Spleen (tissue), 11 donors: ENCODE measurements at regions not wholly inside any gene's neighbourhood (a gene's known extent, or its start where the extent isn't known, plus 50 kb on each side); places are given as distances from the start of the nearest gene placed in this dataset.

Experiments used
- DNase-seq: peaks from one replicate; pipeline ENCODE4 v3.0.0-alpha.2; 2020
- H3K27ac ChIP-seq, 8 donors: fragments of 200-600 bp; sonication (generic) in 7 of 8; 1 replicate in 4 of 8; 2 replicates in 4 of 8; pipeline versions ENCODE4 v1.5.0 to v1.8.0; 2016 to 2021; ENCODE audit warnings: inconsistent platforms in 4 of 8, mild to moderate bottlenecking in 4 of 8, moderate library complexity in 1 of 8
- H3K27me3 ChIP-seq, 7 donors: fragments of 200-600 bp; sonication (generic) in 6 of 7; replicated peaks in 1 of 7; 1 replicate in 4 of 7; 2 replicates in 3 of 7; pipeline versions ENCODE4 v1.5.0 to v1.8.0; 2016 to 2021; ENCODE audit warnings: inconsistent platforms in 3 of 7, mild to moderate bottlenecking in 1 of 7
- H3K36me3 ChIP-seq, 6 donors: fragments of 200-600 bp; sonication (generic) in 5 of 6; 1 replicate in 4 of 6; 2 replicates in 2 of 6; pipeline versions ENCODE4 v1.5.0 to v1.8.0; 2016 to 2021; ENCODE audit warnings: inconsistent platforms in 2 of 6
- H3K4me1 ChIP-seq, 6 donors: fragments of 200-600 bp; sonication (generic) in 5 of 6; 1 replicate in 3 of 6; 2 replicates in 3 of 6; pipeline versions ENCODE4 v1.5.0 to v1.8.0; 2016 to 2021; ENCODE audit warnings: inconsistent platforms in 3 of 6
- H3K4me3 ChIP-seq, 8 donors: fragments of 200-600 bp; sonication (generic) in 7 of 8; 1 replicate in 4 of 8; 2 replicates in 4 of 8; pipeline versions ENCODE4 v1.5.0 to v1.8.0; 2016 to 2021; ENCODE audit warnings: inconsistent platforms in 4 of 8, mild to moderate bottlenecking in 4 of 8, moderate library complexity in 2 of 8
- H3K9me3 ChIP-seq, 8 donors: fragments of 200-600 bp; sonication (generic) in 7 of 8; 1 replicate in 4 of 8; 2 replicates in 4 of 8; pipeline versions ENCODE4 v1.5.0 to v1.8.0; 2016 to 2021; ENCODE audit warnings: inconsistent platforms in 4 of 8
- POLR2A ChIP-seq, 3 donors: fragments of 450-650 bp; IDR thresholded peaks; one replicate each; pipeline ENCODE4 v1.5.1; 2017; ENCODE audit warnings: antibody characterized with exemption in 3 of 3, mild to moderate bottlenecking in 1 of 3
- POLR2AphosphoS5 ChIP-seq, 3 donors: sonication (generic); formaldehyde crosslinking; IDR thresholded peaks; one replicate each; pipeline ENCODE4 v1.5.1; 2017; ENCODE audit warnings: antibody characterized with exemption in 3 of 3
- WGBS, 5 donors: extraction: QIAGEN DNeasy Blood & Tissue Kit in 3 of 5; methylation state at CpG; one replicate each; pipeline versions ENCODE4 v1.1.5 to v1.1.7; 2013 to 2018; 5-methylcytosine and 5-hydroxymethylcytosine counted together
- intact Hi-C: fragments of 100-400 bp; cut with DNase I; formaldehyde crosslinking; loops from one replicate; pipeline ENCODE4 v1.15.0; 2023; ENCODE audit warnings: low total_unique reads
- TF ChIP-seq, protein P1 (sequence below), 11 experiments: fragments of 200-600 bp in 7 of 11; fragments of 450-650 bp in 4 of 11; sonication (generic) in 4 of 11; IDR thresholded peaks in 8 of 11; conservative IDR thresholded peaks in 3 of 11; 1 replicate in 7 of 11; 2 replicates in 4 of 11; pipeline versions ENCODE4 v1.4.0 to v1.8.0; 2016 to 2021; ENCODE audit warnings: antibody characterized with exemption in 11 of 11, inconsistent platforms in 4 of 11, mild to moderate bottlenecking in 1 of 11
- donor health status: healthy with polysubstance abuse.
- donor health status: DM: no; HTN: no; CAD: no; lungs with moderate emphysema.
- donor health status: DM: no; HTN: no; CAD: no.
- donor health status: Bipolar disorder and iron deficiency.
- donor health status: healthy.
- donor health status: DM: no; HTN: no; CAD: no.
- donor health status: DM: yes; HTN: yes; CAD: no.

DNA sequence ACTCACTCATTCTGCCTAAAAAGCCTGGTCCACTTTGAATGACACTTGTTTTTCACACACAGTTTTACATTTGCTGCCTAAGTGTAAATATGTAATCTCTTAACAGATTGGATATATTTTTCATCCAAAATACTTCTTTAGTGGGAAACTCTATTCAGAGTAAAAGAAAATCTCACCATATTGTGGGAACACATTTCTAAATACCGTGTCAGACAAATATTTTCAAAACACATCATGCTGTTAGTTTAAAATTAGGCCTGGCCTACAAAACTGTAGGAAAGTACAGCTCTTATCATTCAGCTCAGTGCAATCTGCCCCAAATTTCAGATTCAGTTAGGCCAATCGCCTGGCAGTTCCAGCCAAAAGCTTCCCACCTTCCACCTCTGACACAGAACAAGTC, 849.8 kb downstream of the NXPH1 start:
- WGBS, 5 donors, result 35 to 90% (median 61%) methylated on average over 2 of the region's 2 CpGs

DNA sequence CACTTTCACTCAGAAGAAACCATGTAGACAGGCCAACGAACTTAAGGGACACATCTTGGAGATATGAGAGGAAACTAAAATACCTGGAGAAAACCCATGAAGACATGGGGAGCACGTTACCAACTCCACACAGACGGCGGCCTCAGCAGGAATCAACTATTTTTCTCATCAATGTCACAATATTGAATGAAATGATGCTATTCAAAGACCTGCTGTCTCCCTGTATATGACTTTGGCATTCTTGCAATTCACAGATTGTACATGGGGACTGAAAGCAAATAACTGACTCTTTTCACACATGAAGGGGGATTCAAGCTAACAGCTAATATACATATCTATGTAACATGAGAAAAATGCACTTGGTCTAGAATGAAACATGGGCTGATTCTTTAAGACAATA, 869.0 kb downstream of the NXPH1 start:
- WGBS, 5 donors, result 64 to 83% (median 81%) methylated on average over 4 of the region's 4 CpGs

More for the DNA sequence above, 849.8 kb downstream of the NXPH1 start:
- Histone ChIP-seq H3K36me3 (no peaks in the 10 kb centered on the region), H3K4me3 (no peak overlapping the region), H3K9me3 (peaks cover 0 to 30% (median 4%) of the 10 kb centered on the region in 8 donors), H3K27me3 (no peaks in the 10 kb centered on the region), H3K4me1 (no peaks in the 10 kb centered on the region), H3K27ac (no peak overlapping the region)
- TF ChIP-seq POLR2A (IDR thresholded peaks at IDR 0.05), result no peak
- no peak for TF ChIP-seq POLR2AphosphoS5 (IDR thresholded peaks at IDR 0.05)
- TF ChIP-seq, protein P1, sequence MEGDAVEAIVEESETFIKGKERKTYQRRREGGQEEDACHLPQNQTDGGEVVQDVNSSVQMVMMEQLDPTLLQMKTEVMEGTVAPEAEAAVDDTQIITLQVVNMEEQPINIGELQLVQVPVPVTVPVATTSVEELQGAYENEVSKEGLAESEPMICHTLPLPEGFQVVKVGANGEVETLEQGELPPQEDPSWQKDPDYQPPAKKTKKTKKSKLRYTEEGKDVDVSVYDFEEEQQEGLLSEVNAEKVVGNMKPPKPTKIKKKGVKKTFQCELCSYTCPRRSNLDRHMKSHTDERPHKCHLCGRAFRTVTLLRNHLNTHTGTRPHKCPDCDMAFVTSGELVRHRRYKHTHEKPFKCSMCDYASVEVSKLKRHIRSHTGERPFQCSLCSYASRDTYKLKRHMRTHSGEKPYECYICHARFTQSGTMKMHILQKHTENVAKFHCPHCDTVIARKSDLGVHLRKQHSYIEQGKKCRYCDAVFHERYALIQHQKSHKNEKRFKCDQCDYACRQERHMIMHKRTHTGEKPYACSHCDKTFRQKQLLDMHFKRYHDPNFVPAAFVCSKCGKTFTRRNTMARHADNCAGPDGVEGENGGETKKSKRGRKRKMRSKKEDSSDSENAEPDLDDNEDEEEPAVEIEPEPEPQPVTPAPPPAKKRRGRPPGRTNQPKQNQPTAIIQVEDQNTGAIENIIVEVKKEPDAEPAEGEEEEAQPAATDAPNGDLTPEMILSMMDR (IDR thresholded peaks at IDR 0.05 in 8 of 11, conservative IDR thresholded peaks at IDR 0.05 in 3 of 11), result no peak
- intact Hi-C loops, result no loop called here
- no peak for DNase-seq

DNA sequence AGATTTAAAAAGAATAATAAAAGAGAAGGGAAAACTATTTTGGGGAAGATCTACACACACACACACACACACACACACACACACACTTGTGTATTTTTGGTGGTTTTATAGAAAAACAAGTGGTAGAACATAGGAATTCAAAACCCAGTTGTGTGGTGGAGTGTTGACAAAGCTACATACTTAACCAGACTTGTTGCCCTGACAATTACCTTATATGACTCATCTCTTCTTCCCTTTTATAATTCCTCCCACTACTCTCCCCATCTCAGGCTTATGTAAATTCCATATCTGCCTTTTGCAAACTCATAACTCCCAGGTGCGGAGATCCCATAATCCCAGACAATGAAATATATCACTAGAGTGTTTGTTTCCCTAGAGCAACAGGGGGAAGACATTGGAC, 873.7 kb downstream of the NXPH1 start:
- H3K27me3 ChIP-seq, result no peaks in the 10 kb centered on the region
- TF ChIP-seq POLR2A (IDR thresholded peaks at IDR 0.05), result no peak
- TF ChIP-seq POLR2AphosphoS5 (IDR thresholded peaks at IDR 0.05), result no peak
- no peak overlapping the region for H3K27ac ChIP-seq
- 81 to 100% (median 86%) methylated on average over 1 of the region's 1 CpG for WGBS, 5 donors
- H3K9me3 ChIP-seq, result peaks cover 0 to 13% (median 0%) of the 10 kb centered on the region in 8 donors
- no peak for DNase-seq
- no peaks in the 10 kb centered on the region for H3K4me1 ChIP-seq
- intact Hi-C loops, result no loop called here
- H3K4me3 ChIP-seq, result no peak overlapping the region
- H3K36me3 ChIP-seq, result no peaks in the 10 kb centered on the region

More for the DNA sequence above, 869.0 kb downstream of the NXPH1 start:
- H3K9me3 ChIP-seq, result peaks cover 0 to 9% (median 0%) of the 10 kb centered on the region in 8 donors
- intact Hi-C loops, result no loop called here
- no peaks in the 10 kb centered on the region for H3K36me3 ChIP-seq
- no peak for TF ChIP-seq POLR2A (IDR thresholded peaks at IDR 0.05)
- TF ChIP-seq, protein P1 (IDR thresholded peaks at IDR 0.05 in 8 of 11, conservative IDR thresholded peaks at IDR 0.05 in 3 of 11), result no peak
- no peak for TF ChIP-seq POLR2AphosphoS5 (IDR thresholded peaks at IDR 0.05)
- no peaks in the 10 kb centered on the region for H3K4me1 ChIP-seq
- no peak overlapping the region for H3K4me3 ChIP-seq
- no peak overlapping the region for H3K27ac ChIP-seq
- H3K27me3 ChIP-seq, result no peaks in the 10 kb centered on the region
- no peak for DNase-seq

DNA sequence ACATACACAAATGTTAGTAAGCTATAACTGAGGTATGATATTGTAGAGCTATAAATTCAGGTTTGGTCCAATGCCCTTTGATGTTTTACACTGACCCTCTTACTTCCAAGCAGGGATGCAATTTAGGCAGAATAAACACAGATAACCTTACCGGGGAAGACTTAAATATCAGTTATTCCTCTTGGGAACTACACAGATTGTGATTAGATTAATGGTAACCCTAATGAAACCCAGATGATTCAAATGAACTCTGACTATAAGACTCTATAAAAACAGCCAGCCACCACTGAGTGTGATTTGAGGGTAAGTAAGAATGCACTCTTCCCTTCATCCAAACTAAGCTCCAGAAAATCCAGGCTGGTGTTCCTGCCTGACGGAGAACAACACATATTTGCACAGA, 891.1 kb downstream of the NXPH1 start:
- Histone ChIP-seq H3K27me3 (no peaks in the 10 kb centered on the region), H3K36me3 (no peaks in the 10 kb centered on the region), H3K4me3 (no peak overlapping the region), H3K9me3 (peaks cover 0 to 20% (median 2%) of the 10 kb centered on the region in 8 donors), H3K4me1 (no peaks in the 10 kb centered on the region), H3K27ac (no peak overlapping the region)
- 69 to 85% (median 78%) methylated on average over 2 of the region's 2 CpGs for WGBS, 5 donors
- no peak for DNase-seq
- no peak for TF ChIP-seq POLR2A (IDR thresholded peaks at IDR 0.05)
- TF ChIP-seq POLR2AphosphoS5 (IDR thresholded peaks at IDR 0.05), result no peak
- TF ChIP-seq, protein P1 (IDR thresholded peaks at IDR 0.05 in 8 of 11, conservative IDR thresholded peaks at IDR 0.05 in 3 of 11), result no peak
- intact Hi-C loops, result no loop called here

DNA sequence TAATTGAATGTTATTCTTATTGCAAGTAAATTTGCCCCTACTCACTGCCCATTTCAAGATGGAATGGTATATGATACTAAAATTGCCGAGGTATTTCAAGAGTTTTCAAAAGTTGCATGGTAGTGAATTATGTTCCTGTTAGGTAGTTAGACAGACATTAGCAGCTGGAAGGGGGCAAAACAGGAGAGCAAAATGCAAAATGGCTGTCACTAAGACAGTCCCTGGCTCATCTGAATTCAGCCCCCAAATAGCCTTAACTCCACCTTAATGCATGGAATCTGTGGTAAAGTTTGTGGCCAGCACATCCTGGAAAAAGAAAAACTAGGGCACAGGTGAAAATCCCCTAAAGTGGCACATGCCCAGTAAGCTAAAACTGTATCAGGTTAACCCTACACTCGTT, 894.9 kb downstream of the NXPH1 start:
- no peak for DNase-seq
- no peaks in the 10 kb centered on the region for H3K36me3 ChIP-seq
- intact Hi-C loops, result no loop called here
- TF ChIP-seq, protein P1 (IDR thresholded peaks at IDR 0.05 in 8 of 11, conservative IDR thresholded peaks at IDR 0.05 in 3 of 11), result no peak
- TF ChIP-seq POLR2AphosphoS5 (IDR thresholded peaks at IDR 0.05) (no peak), POLR2A (IDR thresholded peaks at IDR 0.05) (no peak)
- no peaks in the 10 kb centered on the region for H3K4me1 ChIP-seq
- 65 to 90% (median 76%) methylated on average over 2 of the region's 2 CpGs for WGBS, 5 donors
- H3K4me3 ChIP-seq, result no peak overlapping the region
- H3K27me3 ChIP-seq, result no peaks in the 10 kb centered on the region
- H3K27ac ChIP-seq, result no peak overlapping the region
- peaks cover 0 to 3% (median 0%) of the 10 kb centered on the region in 8 donors for H3K9me3 ChIP-seq
